ENCODE measurements at regions not wholly inside any gene's neighbourhood (a gene's known extent, or its start where the extent isn't known, plus 50 kb on each side); places are given as distances from the start of the nearest gene placed in this dataset.

GRCh38 chr4:24328711-24329110 is 255.6 kb downstream of the DHX15 start:
- intact Hi-C loops (cut with micrococcal nuclease): no loop called here
- DNase-seq: no peak
- no peaks in the 10 kb centered on the region for H3K36me3 Mint-ChIP-seq
- Histone ChIP-seq H3K9me3 (replicated peaks in 1 of 2; ENCODE audit: control insufficient read depth in 1 of 2, insufficient read depth in 1 of 2, low read length in 2 of 2) (no peaks in the 10 kb centered on the region), H3K4me1 (ENCODE audit: control insufficient read depth in 1 of 2, insufficient read depth in 2 of 2, low read length in 2 of 2) (no peaks in the 10 kb centered on the region), H3K4me2 (replicated peaks; ENCODE audit: extremely low read depth, low read length, poor library complexity, severe bottlenecking) (no peak overlapping the region), H4K20me1 (ENCODE audit: insufficient read depth, low read length) (no peaks in the 10 kb centered on the region), H2AFZ (ENCODE audit: insufficient read depth, low read depth, low read length, poor library complexity, severe bottlenecking) (no peak overlapping the region), H3K79me2 (ENCODE audit: insufficient read depth, low read length) (no peaks in the 10 kb centered on the region), H3K27ac (ENCODE audit: low read depth in 1 of 2, low read length in 2 of 2) (no peak overlapping the region), H3K36me3 (replicated peaks in 1 of 2; ENCODE audit: control insufficient read depth in 1 of 2, insufficient read depth in 2 of 2, low read length in 2 of 2) (no peaks in the 10 kb centered on the region), H3K9ac (ENCODE audit: insufficient read depth, low read length, poor library complexity, severe bottlenecking) (no peak overlapping the region), H3K4me3 (replicated peaks in 1 of 3; ENCODE audit: low read depth in 2 of 3, low read length in 3 of 3) (no peak overlapping the region), H3K27me3 (ENCODE audit: control insufficient read depth in 2 of 2, insufficient read depth in 2 of 2, low read length in 2 of 2) (no peaks in the 10 kb centered on the region)
- no peak overlapping the region for H3K27ac Mint-ChIP-seq
- H3K9me3 Mint-ChIP-seq: peaks cover 0 to 10% (median 0%) of the 10 kb centered on the region in 7 donors
- H3K27me3 Mint-ChIP-seq (ENCODE audit: low read depth in 3 of 3): peaks cover 0 to 2% (median 0%) of the 10 kb centered on the region in 3 donors
- no peak overlapping the region for H3K4me3 Mint-ChIP-seq
- 73% methylated on average over 2 of the region's 7 CpGs for whole genome bisulfite sequencing (ENCODE audit: insufficient coverage)
- H3K4me1 Mint-ChIP-seq: no peaks in the 10 kb centered on the region
- no peak for TF ChIP-seq CTCF (IDR thresholded peaks at IDR 0.05)

- WGBS (ENCODE audit: insufficient coverage): no CpG with 5 or more reads among the region's 1 CpG
- intact Hi-C loops (cut with micrococcal nuclease): no loop called here
- H3K4me3 Mint-ChIP-seq: no peak overlapping the region
Observed at GRCh38 chr4:24328310-24328709, 256.0 kb downstream of the DHX15 start.

More at GRCh38 chr4:24328310-24328709, 256.0 kb downstream of the DHX15 start:
- Histone ChIP-seq H2AFZ (ENCODE audit: insufficient read depth, low read depth, low read length, poor library complexity, severe bottlenecking) (no peak overlapping the region), H4K20me1 (ENCODE audit: insufficient read depth, low read length) (no peaks in the 10 kb centered on the region), H3K9me3 (replicated peaks in 1 of 2; ENCODE audit: control insufficient read depth in 1 of 2, insufficient read depth in 1 of 2, low read length in 2 of 2) (no peaks in the 10 kb centered on the region), H3K36me3 (replicated peaks in 1 of 2; ENCODE audit: control insufficient read depth in 1 of 2, insufficient read depth in 2 of 2, low read length in 2 of 2) (no peaks in the 10 kb centered on the region), H3K79me2 (ENCODE audit: insufficient read depth, low read length) (no peaks in the 10 kb centered on the region), H3K9ac (ENCODE audit: insufficient read depth, low read length, poor library complexity, severe bottlenecking) (no peak overlapping the region), H3K4me1 (ENCODE audit: control insufficient read depth in 1 of 2, insufficient read depth in 2 of 2, low read length in 2 of 2) (no peaks in the 10 kb centered on the region), H3K4me2 (replicated peaks; ENCODE audit: extremely low read depth, low read length, poor library complexity, severe bottlenecking) (no peak overlapping the region), H3K4me3 (replicated peaks in 1 of 3; ENCODE audit: low read depth in 2 of 3, low read length in 3 of 3) (no peak overlapping the region), H3K27me3 (ENCODE audit: control insufficient read depth in 2 of 2, insufficient read depth in 2 of 2, low read length in 2 of 2) (no peaks in the 10 kb centered on the region), H3K27ac (ENCODE audit: low read depth in 1 of 2, low read length in 2 of 2) (no peak overlapping the region)
- no peak for DNase-seq
- H3K4me1 Mint-ChIP-seq: no peaks in the 10 kb centered on the region
- H3K9me3 Mint-ChIP-seq: peaks cover 0 to 10% (median 0%) of the 10 kb centered on the region in 7 donors
- TF ChIP-seq CTCF (IDR thresholded peaks at IDR 0.05): no peak
- no peak overlapping the region for H3K27ac Mint-ChIP-seq
- no peaks in the 10 kb centered on the region for H3K36me3 Mint-ChIP-seq
- H3K27me3 Mint-ChIP-seq (ENCODE audit: low read depth in 3 of 3): peaks cover 0 to 2% (median 0%) of the 10 kb centered on the region in 3 donors

Measured in CD14-positive monocyte (primary cell).